T-helper 1 cell (primary cell): ENCODE measurements at regions not wholly inside any gene's neighbourhood (a gene's known extent, or its start where the extent isn't known, plus 50 kb on each side); places are given as distances from the start of the nearest gene placed in this dataset.

Source experiments
- DNase-seq, 5 donors: peaks; one replicate each; pipeline ENCODE4 v3.0.0-alpha.2; 2012 to 2020

- DNase-seq, result no peak
These were observed 207.9 kb upstream of the RGMA start for GRCh38 chr15:93296759-93297500.

GRCh38 chr15:93294896-93295295 is 205.9 kb upstream of the RGMA start:
- no peak for DNase-seq

GRCh38 chr15:93294066-93294465 is 205.1 kb upstream of the RGMA start:
- DNase-seq, result no peak

- DNase-seq, result no peak
These were observed 202.4 kb upstream of the RGMA start for GRCh38 chr15:93291380-93291779.

GRCh38 chr15:93290618-93290946 is 201.6 kb upstream of the RGMA start:
- DNase-seq, result no peak

- no peak for DNase-seq
These were observed 201.1 kb upstream of the RGMA start for GRCh38 chr15:93289941-93290617.

GRCh38 chr15:93288728-93289294 is 199.8 kb upstream of the RGMA start:
- no peak for DNase-seq

- DNase-seq, result no peak
These were observed 197.4 kb upstream of the RGMA start for GRCh38 chr15:93286446-93286845.

- DNase-seq, result no peak
These were observed 194.8 kb upstream of the RGMA start for GRCh38 chr15:93283854-93284253.

GRCh38 chr15:93282808-93283207 is 193.8 kb upstream of the RGMA start:
- DNase-seq, result no peak

- no peak for DNase-seq
These were observed 189.8 kb upstream of the RGMA start for GRCh38 chr15:93278783-93279182.

- no peak for DNase-seq
These were observed 189.0 kb upstream of the RGMA start for GRCh38 chr15:93278006-93278405.

- no peak for DNase-seq
These were observed 185.2 kb upstream of the RGMA start for GRCh38 chr15:93274257-93274656.

- DNase-seq, result no peak
These were observed 182.9 kb upstream of the RGMA start for GRCh38 chr15:93271871-93272270.

GRCh38 chr15:93270937-93271467 is 182.0 kb upstream of the RGMA start:
- no peak for DNase-seq

GRCh38 chr15:93268066-93268465 is 179.1 kb upstream of the RGMA start:
- DNase-seq, result no peak

GRCh38 chr15:93266291-93266690 is 177.3 kb upstream of the RGMA start:
- DNase-seq, result no peak

GRCh38 chr15:93265111-93265556 is 176.1 kb upstream of the RGMA start:
- no peak for DNase-seq

- DNase-seq, result no peak
These were observed 172.8 kb upstream of the RGMA start for GRCh38 chr15:93261845-93262244.

- DNase-seq, result no peak
These were observed 168.9 kb upstream of the RGMA start for GRCh38 chr15:93257920-93258319.

- no peak for DNase-seq
These were observed 164.7 kb upstream of the RGMA start for GRCh38 chr15:93253681-93254080.

- no peak for DNase-seq
These were observed 163.8 kb upstream of the RGMA start for GRCh38 chr15:93252780-93253179.

GRCh38 chr15:93250950-93251349 is 161.9 kb upstream of the RGMA start:
- DNase-seq, result no peak

GRCh38 chr15:93250209-93250608 is 161.2 kb upstream of the RGMA start:
- no peak for DNase-seq
